ENCODE measurements at regions not wholly inside any gene's neighbourhood (a gene's known extent, or its start where the extent isn't known, plus 50 kb on each side); places are given as distances from the start of the nearest gene placed in this dataset.

GRCh38 chr2:88258208-88258607 is 88.1 kb downstream of the THNSL2 start:
- TF ChIP-seq POLR2AphosphoS5 (IDR thresholded peaks at IDR 0.05; ENCODE audit: low read depth, low read length) (no peak), PAX5 (IDR thresholded peaks at IDR 0.05; ENCODE audit: insufficient read depth, low read length, severe bottlenecking) (no peak), SPI1 (IDR thresholded peaks at IDR 0.05; ENCODE audit: low read depth, low read length) (no peak), POLR2A (IDR thresholded peaks at IDR 0.05; ENCODE audit: low read depth, low read length) (no peak), POU2F2 (IDR thresholded peaks at IDR 0.05; ENCODE audit: low read depth, low read length) (no peak), TAF1 (IDR thresholded peaks at IDR 0.05; ENCODE audit: low read depth, low read length) (no peak)
- FAIRE-seq (no peak), DNase-seq (ENCODE audit: insufficient read length, low spot score) (no peak)

DNA sequence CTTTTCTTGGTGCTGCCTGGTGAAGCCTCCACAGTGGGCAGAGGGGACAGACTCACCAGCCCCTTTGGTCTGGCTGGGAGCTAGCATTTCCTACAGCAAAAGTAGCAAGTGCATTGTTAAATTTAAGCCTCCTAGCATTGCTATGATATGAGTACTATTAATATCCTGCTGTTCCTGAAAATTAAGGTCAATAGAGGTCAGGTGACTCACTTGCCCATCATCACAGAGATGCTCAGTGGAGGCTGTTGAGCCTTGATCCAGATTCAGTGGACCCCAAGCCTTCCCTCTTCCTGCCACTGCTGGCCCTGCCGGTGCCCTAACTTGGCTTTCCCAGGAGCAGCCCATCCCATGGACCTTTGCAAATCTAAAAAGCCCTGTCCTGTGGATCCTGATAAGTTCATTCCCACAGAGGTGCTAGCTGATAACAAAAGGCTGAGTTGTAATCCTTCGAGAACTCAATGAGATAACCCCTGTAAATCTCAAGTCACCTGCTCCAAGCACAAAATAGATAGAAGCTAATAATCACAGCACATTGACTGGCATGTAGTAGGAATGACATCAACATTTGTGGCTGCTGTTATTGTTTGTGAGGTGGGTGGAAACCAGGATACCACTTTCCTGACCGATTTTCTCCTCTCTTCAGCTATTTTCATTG is 84.4 kb downstream of the THNSL2 start:
- DNase-seq (ENCODE audit: insufficient read length, low spot score) (no peak), FAIRE-seq (no peak)
- TF ChIP-seq POLR2A (IDR thresholded peaks at IDR 0.05; ENCODE audit: low read depth, low read length), result no peak
- no peak for TF ChIP-seq PAX5 (IDR thresholded peaks at IDR 0.05; ENCODE audit: insufficient read depth, low read length, severe bottlenecking)
- no peak for TF ChIP-seq POLR2AphosphoS5 (IDR thresholded peaks at IDR 0.05; ENCODE audit: low read depth, low read length)
- no peak for TF ChIP-seq POU2F2 (IDR thresholded peaks at IDR 0.05; ENCODE audit: low read depth, low read length)
- TF ChIP-seq SPI1 (IDR thresholded peaks at IDR 0.05; ENCODE audit: low read depth, low read length), result no peak
- no peak for TF ChIP-seq TAF1 (IDR thresholded peaks at IDR 0.05; ENCODE audit: low read depth, low read length)

- DNase-seq (ENCODE audit: insufficient read length, low spot score) (no peak), FAIRE-seq (no peak)
- TF ChIP-seq TAF1 (IDR thresholded peaks at IDR 0.05; ENCODE audit: low read depth, low read length) (no peak), PAX5 (IDR thresholded peaks at IDR 0.05; ENCODE audit: insufficient read depth, low read length, severe bottlenecking) (no peak), POU2F2 (IDR thresholded peaks at IDR 0.05; ENCODE audit: low read depth, low read length) (no peak)
Observed at GRCh38 chr2:88253997-88254396, 83.9 kb downstream of the THNSL2 start.

- FAIRE-seq, result no peak
- no peak for DNase-seq (ENCODE audit: insufficient read length, low spot score)
- TF ChIP-seq TAF1 (IDR thresholded peaks at IDR 0.05; ENCODE audit: low read depth, low read length), result no peak
- TF ChIP-seq PAX5 (IDR thresholded peaks at IDR 0.05; ENCODE audit: insufficient read depth, low read length, severe bottlenecking), result no peak
- TF ChIP-seq POU2F2 (IDR thresholded peaks at IDR 0.05; ENCODE audit: low read depth, low read length), result no peak
- TF ChIP-seq POLR2AphosphoS5 (IDR thresholded peaks at IDR 0.05; ENCODE audit: low read depth, low read length), result no peak
- TF ChIP-seq POLR2A (IDR thresholded peaks at IDR 0.05; ENCODE audit: low read depth, low read length), result no peak
- TF ChIP-seq SPI1 (IDR thresholded peaks at IDR 0.05; ENCODE audit: low read depth, low read length), result no peak
Observed at GRCh38 chr2:88253375-88253774, 83.2 kb downstream of the THNSL2 start.

- TF ChIP-seq POLR2AphosphoS5 (IDR thresholded peaks at IDR 0.05; ENCODE audit: low read depth, low read length) (no peak), SPI1 (IDR thresholded peaks at IDR 0.05; ENCODE audit: low read depth, low read length) (no peak), POU2F2 (IDR thresholded peaks at IDR 0.05; ENCODE audit: low read depth, low read length) (no peak), POLR2A (IDR thresholded peaks at IDR 0.05; ENCODE audit: low read depth, low read length) (no peak), PAX5 (IDR thresholded peaks at IDR 0.05; ENCODE audit: insufficient read depth, low read length, severe bottlenecking) (no peak), TAF1 (IDR thresholded peaks at IDR 0.05; ENCODE audit: low read depth, low read length) (no peak)
- DNase-seq (ENCODE audit: insufficient read length, low spot score) (no peak), FAIRE-seq (no peak)
Observed at GRCh38 chr2:88252646-88253045, 82.5 kb downstream of the THNSL2 start.

GRCh38 chr2:88252111-88252510 is 82.0 kb downstream of the THNSL2 start:
- TF ChIP-seq TAF1 (IDR thresholded peaks at IDR 0.05; ENCODE audit: low read depth, low read length) (no peak), POLR2A (IDR thresholded peaks at IDR 0.05; ENCODE audit: low read depth, low read length) (no peak), POLR2AphosphoS5 (IDR thresholded peaks at IDR 0.05; ENCODE audit: low read depth, low read length) (no peak), POU2F2 (IDR thresholded peaks at IDR 0.05; ENCODE audit: low read depth, low read length) (no peak), SPI1 (IDR thresholded peaks at IDR 0.05; ENCODE audit: low read depth, low read length) (no peak), PAX5 (IDR thresholded peaks at IDR 0.05; ENCODE audit: insufficient read depth, low read length, severe bottlenecking) (no peak)
- FAIRE-seq, result no peak

GRCh38 chr2:88250404-88250803 is 80.3 kb downstream of the THNSL2 start:
- DNase-seq (ENCODE audit: insufficient read length, low spot score) (no peak), FAIRE-seq (no peak)
- TF ChIP-seq POU2F2 (IDR thresholded peaks at IDR 0.05; ENCODE audit: low read depth, low read length) (no peak), PAX5 (IDR thresholded peaks at IDR 0.05; ENCODE audit: insufficient read depth, low read length, severe bottlenecking) (no peak), TAF1 (IDR thresholded peaks at IDR 0.05; ENCODE audit: low read depth, low read length) (no peak), SPI1 (IDR thresholded peaks at IDR 0.05; ENCODE audit: low read depth, low read length) (no peak), POLR2AphosphoS5 (IDR thresholded peaks at IDR 0.05; ENCODE audit: low read depth, low read length) (no peak), POLR2A (IDR thresholded peaks at IDR 0.05; ENCODE audit: low read depth, low read length) (no peak)

More at GRCh38 chr2:88252111-88252510, 82.0 kb downstream of the THNSL2 start:
- DNase-seq (ENCODE audit: insufficient read length, low spot score), result no peak

- TF ChIP-seq PAX5 (IDR thresholded peaks at IDR 0.05; ENCODE audit: insufficient read depth, low read length, severe bottlenecking) (no peak), TAF1 (IDR thresholded peaks at IDR 0.05; ENCODE audit: low read depth, low read length) (no peak), POLR2A (IDR thresholded peaks at IDR 0.05; ENCODE audit: low read depth, low read length) (no peak), POU2F2 (IDR thresholded peaks at IDR 0.05; ENCODE audit: low read depth, low read length) (no peak), POLR2AphosphoS5 (IDR thresholded peaks at IDR 0.05; ENCODE audit: low read depth, low read length) (no peak), SPI1 (IDR thresholded peaks at IDR 0.05; ENCODE audit: low read depth, low read length) (no peak)
- DNase-seq (ENCODE audit: insufficient read length, low spot score), result no peak
- FAIRE-seq, result no peak
Observed at GRCh38 chr2:88248280-88248828, 78.2 kb downstream of the THNSL2 start.

DNA sequence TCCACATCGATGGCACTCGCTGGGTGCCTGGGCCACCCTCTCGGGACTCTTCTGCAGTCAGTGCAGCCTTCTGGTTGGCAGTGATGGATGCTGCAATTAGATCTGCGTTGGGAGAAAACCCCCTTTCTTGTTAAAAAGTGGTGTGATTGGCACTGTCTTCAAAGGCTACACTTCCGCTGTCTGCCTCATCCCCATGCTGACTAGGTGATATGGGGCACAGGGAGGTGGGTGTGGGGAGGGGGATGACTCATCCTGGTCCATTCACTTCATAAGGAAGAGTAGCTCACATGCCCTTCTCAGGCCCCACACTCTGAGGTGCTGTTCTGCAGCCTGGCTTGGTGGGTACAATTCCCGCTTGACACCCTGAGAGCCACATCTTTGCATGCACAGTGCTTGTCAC is 77.4 kb downstream of the THNSL2 start:
- no peak for DNase-seq (ENCODE audit: insufficient read length, low spot score)
- FAIRE-seq, result no peak
- TF ChIP-seq SPI1 (IDR thresholded peaks at IDR 0.05; ENCODE audit: low read depth, low read length) (no peak), PAX5 (IDR thresholded peaks at IDR 0.05; ENCODE audit: insufficient read depth, low read length, severe bottlenecking) (no peak), POLR2A (IDR thresholded peaks at IDR 0.05; ENCODE audit: low read depth, low read length) (no peak), TAF1 (IDR thresholded peaks at IDR 0.05; ENCODE audit: low read depth, low read length) (no peak), POLR2AphosphoS5 (IDR thresholded peaks at IDR 0.05; ENCODE audit: low read depth, low read length) (no peak), POU2F2 (IDR thresholded peaks at IDR 0.05; ENCODE audit: low read depth, low read length) (no peak)
